GM21515 (cell line): ENCODE measurements at regions not wholly inside any gene's neighbourhood (a gene's known extent, or its start where the extent isn't known, plus 50 kb on each side); places are given as distances from the start of the nearest gene placed in this dataset.
"Not testable (repeated sequence)": the region's sequence is repeated elsewhere in the genome, so short reads cannot be mapped to it uniquely, and the experiment has no call there.

Source experiments
- ATAC-seq: cut with Tn5 transposase; IDR thresholded peaks from one replicate; pipeline ENCODE4 v1.9.1; 2021; ENCODE audit not compliant: unreplicated experiment

GRCh38 chr16:13336907-13337881, 435.8 kb downstream of the SHISA9 start:
- not testable (repeated sequence) for ATAC-seq

DNA sequence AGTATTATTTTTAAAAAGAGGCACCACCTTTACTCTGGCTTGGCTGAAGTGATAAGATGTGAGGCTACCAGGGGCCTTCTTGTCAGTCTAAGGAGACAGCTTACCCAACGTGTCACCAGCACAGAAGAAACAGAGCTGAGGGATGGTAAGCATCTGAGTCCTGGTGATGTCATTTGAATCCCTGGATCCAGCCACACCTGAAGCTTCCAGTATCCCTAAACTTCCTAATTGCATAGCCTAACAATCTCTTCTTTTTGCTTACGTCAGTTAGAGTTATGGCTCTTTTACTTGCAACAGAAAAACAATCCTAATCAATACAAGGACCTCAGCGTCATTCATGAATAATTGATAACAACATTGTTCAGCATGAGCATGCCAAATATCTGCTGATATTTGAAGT, 436.6 kb downstream of the SHISA9 start:
- no peak for ATAC-seq

GRCh38 chr16:13342675-13343074, 441.3 kb downstream of the SHISA9 start:
- ATAC-seq = no peak

GRCh38 chr16:13344001-13344400, 442.6 kb downstream of the SHISA9 start:
- ATAC-seq = no peak

DNA sequence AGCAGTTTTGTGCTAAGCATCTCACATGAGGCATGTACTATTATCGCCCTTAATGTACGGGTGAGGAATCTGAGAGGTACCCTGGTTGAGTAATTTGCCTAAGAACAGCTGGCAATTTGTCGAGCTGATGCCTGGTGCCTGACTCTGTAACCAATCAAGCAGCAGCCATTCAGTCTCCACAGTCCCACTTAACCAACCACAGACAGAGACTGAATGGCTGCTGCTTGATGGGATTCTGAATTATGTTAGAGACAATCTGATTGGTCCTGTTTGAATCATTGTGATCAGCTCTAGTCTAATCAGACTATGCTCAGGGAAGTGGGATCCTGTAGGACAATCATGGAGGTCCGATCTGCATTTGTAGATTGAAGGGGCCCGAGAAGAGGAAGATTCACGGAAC, 447.0 kb downstream of the SHISA9 start:
- no peak for ATAC-seq

- no peak for ATAC-seq
These were observed 448.6 kb downstream of the SHISA9 start for GRCh38 chr16:13350000-13350399.

DNA sequence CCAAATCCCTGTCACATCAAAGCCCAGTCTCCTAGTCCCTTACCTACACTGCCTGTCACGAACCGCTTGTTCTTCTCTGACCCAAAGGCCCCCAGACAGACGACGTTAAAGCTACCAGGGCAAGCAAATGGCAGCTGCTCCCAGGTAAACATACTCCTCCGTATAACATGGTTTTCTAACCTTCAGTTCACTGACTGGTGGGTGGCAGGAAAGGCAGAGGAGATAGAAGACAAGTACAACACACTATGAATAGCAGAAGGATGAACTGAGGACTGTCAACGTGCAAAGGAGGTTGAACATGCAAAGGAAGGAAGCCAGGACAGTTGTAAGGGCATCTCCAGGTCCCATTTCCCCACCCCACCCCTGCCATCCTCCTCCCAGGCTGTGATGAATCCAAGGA, 449.8 kb downstream of the SHISA9 start:
- ATAC-seq = no peak

- no peak for ATAC-seq
These were observed 450.3 kb downstream of the SHISA9 start for GRCh38 chr16:13351601-13352217.

- ATAC-seq = not testable (repeated sequence)
These were observed 451.4 kb downstream of the SHISA9 start for GRCh38 chr16:13352796-13353195.

DNA sequence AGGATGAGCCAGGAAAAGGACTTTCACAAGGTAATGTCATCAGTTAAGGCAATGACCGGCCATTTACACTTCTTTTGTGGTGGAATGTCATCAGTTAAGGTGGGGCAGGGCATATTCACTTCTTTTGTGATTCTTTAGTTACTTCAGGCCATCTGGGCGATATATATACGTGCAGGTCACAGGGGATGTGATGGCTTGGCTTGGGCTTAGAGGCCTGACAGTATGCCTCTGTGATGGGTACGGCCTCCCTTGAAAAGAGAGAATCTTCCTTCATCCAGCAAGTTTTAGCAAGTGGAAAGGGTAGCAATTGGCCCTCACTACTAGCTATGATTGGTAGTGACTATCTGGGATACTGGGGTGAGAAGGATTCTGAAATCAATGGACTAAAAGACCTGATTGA, 456.4 kb downstream of the SHISA9 start:
- ATAC-seq = not testable (repeated sequence)

- no peak for ATAC-seq
These were observed 458.4 kb downstream of the SHISA9 start for GRCh38 chr16:13359835-13360234.

DNA sequence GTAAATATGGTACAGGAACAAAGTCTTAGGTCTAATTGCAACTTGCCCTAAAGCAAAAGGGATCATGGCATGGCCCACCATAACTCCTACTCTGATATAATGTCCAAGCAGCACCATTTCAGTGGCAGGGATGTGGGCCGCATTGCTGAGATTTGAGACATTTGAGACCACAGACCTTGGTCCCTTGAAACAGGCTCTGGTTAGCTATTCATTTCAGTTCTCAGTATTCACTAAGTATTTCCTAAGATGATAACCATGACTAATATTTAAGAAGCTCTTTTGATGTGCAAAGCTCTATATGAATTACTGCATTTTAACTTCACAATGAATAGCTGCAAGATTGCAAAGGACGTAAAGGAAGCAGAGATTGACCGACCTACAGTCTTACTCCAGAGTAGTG, 471.0 kb downstream of the SHISA9 start:
- ATAC-seq = no peak

- ATAC-seq = no peak
These were observed 474.8 kb downstream of the SHISA9 start for GRCh38 chr16:13376174-13376573.

DNA sequence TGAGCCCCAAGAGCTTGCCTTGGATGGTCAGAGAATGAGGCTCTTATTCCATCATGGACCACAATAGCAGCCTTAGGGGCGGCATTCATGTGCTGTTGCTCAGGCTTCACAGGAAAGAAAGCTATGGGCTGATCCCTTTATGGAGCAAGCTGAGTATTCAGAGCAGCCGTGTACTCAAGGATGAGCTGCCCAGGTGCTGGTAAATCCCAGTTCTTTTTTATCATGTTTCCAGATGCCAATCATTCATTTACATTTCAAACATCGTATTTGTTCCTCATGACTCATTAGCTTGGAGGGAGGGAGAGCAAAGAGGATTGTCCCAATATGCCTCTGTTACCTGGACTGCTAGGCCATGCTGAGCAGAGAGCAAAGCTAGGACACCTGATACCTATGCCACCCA, 475.7 kb downstream of the SHISA9 start:
- ATAC-seq = no peak

- ATAC-seq = no peak
These were observed 476.8 kb downstream of the SHISA9 start for GRCh38 chr16:13378151-13378550.

DNA sequence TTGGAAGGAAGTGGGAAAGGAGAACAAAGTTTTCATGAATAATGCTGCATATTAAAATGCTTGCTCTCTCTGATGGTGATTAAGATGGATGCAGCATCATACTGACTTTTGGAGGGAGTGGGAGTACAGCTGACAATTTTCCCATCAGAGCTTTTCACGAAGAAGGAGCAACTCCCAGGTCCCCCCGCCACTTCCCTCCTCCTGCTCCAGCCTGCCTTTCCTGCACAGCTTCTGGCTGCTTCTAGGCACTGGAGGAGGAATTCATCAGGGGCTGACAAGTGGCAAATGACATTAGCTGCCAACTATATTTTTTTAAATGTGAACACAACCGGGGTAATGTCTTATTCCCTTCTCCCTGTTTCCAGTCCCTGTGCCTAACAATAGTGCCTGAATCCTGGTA, 477.9 kb downstream of the SHISA9 start:
- no peak for ATAC-seq

DNA sequence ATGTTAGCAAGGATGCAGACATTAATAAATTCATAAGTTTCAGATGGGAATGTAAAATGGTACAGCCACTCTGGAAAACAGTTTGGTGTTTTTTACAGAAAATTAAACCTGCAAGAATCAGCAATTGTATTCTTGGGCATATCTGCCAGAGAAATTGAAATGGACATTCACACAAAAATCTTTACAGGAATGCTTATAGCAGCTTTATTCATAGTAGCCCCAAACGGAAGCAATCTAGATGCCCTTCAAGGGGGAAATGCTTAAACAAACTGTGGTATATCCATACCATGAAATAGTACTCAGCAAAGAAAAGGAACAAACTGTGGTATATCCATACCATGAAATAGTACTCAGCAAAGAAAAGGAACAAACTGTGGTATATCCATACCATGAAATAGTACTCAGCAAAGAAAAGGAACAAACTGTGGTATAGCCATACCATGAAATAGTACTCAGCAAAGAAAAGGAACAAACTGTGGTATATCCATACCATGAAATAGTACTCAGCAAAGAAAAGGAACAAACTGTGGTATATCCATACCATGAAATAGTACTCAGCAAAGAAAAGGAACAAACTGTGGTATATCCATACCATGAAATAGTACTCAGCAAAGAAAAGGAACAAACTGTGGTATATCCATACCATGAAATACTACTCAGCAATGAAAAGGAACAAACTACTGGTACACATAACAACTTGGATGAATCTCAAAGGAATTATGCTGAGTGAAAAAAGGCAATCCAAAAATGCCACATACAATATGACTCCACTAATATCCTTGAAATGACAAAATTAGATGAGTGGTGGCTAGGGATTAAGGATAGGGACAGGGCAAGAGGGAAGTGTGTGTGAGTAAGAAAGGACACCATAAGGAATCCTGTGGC, 484.0 kb downstream of the SHISA9 start:
- ATAC-seq = not testable (repeated sequence)

DNA sequence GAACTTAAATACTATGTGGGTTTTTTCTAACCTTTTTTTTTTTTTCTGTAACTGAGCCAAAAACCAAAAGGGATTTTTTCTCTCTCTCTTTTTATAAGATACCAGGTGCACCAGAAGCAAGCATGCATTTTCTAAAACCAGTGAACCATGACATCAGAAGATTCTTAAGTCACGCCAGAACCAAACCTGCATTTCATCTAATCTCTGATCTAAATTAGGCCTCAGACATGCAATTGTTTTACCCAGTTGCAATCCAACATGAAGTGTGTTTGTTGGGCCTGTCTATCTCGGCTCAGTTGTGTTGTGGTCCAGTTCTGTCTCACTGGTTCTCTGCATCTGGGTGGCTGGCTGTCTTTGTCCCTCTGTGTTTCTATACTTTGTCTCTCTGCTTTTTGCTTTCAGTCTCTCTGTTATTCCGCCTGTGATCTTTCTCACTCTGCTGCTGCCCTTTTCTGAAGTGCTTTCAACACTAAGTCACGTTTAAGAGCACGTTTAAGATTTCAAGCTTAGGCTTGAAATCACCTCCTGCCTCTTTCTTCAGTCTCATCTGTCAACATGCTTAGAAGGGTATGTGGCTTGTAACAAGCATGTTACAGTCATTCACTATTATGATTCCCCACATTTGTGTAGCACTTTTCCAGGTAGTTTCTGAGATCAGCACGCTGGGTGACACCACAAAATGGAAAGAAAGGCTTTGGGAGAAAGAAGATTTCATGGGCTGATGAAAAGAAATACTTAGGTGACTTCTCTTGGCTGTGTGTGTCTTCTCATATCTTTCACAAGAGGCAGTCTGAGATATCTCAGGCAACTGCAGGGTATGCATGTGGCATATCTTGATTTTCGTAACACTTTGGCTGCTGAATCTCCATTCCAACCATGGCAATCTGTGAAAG, 488.9 kb downstream of the SHISA9 start:
- ATAC-seq = peak; percentile 64

GRCh38 chr16:13390986-13391305, 489.5 kb downstream of the SHISA9 start:
- no peak for ATAC-seq

GRCh38 chr16:13391337-13391736, 489.9 kb downstream of the SHISA9 start:
- no peak for ATAC-seq
